ENCODE measurements at regions not wholly inside any gene's neighbourhood (a gene's known extent, or its start where the extent isn't known, plus 50 kb on each side); places are given as distances from the start of the nearest gene placed in this dataset.

GRCh38 chr6:137650720-137651119 lies 156.5 kb upstream of the OLIG3 start:
- ATAC-seq (ENCODE audit: low read depth) (no peak), DNase-seq (no peak)
- no peak overlapping the region for H2AK5ac ChIP-seq (ENCODE audit: low read depth, low read length)
- H3K56ac ChIP-seq (ENCODE audit: extremely low read depth, insufficient read depth, low read length), result no peak overlapping the region
- no peak overlapping the region for H2BK15ac ChIP-seq (ENCODE audit: low read depth, low read length)
- dilution Hi-C loops (cut with HindIII; ENCODE audit: low sequenced_read_pairs, unreplicated experiment), result no loop called here
- no peak overlapping the region for H3K27ac ChIP-seq (ENCODE audit: insufficient read depth, low read length)
- no TSS peak for BruUV-seq (replicated peaks)
- no peak overlapping the region for H3K18ac ChIP-seq (ENCODE audit: low read depth, low read length)
- no peak overlapping the region for H3K14ac ChIP-seq (replicated peaks; ENCODE audit: low read depth, low read length)
- no peak overlapping the region for H2AFZ ChIP-seq (replicated peaks; ENCODE audit: low read length, poor library complexity)
- no peak overlapping the region for H4K91ac ChIP-seq (ENCODE audit: insufficient read depth, low read depth, low read length)
- H3K9ac ChIP-seq (ENCODE audit: low read depth, low read length), result no peak overlapping the region
- no peak overlapping the region for H2BK5ac ChIP-seq (ENCODE audit: low read depth, low read length, poor library complexity, severe bottlenecking)
- no peaks in the 10 kb centered on the region for H4K20me1 ChIP-seq (ENCODE audit: insufficient read depth, low read length)
- H2BK120ac ChIP-seq (ENCODE audit: low read depth, low read length), result no peak overlapping the region
- H3K9me3 ChIP-seq (ENCODE audit: control insufficient read depth, insufficient read depth, low read length), result peaks cover 3% of the 10 kb centered on the region; the same call in 1 of the 2 replicates
- TF ChIP-seq RCOR1 (IDR thresholded peaks at IDR 0.05; ENCODE audit: insufficient replicate concordance, low read length), result no peak
- no peak for TF ChIP-seq FOS (IDR thresholded peaks at IDR 0.05; ENCODE audit: low read depth, low read length)
- no peak for TF ChIP-seq RFX5 (IDR thresholded peaks at IDR 0.05; ENCODE audit: low read depth, low read length)
- no peak for TF ChIP-seq MAZ (IDR thresholded peaks at IDR 0.05; ENCODE audit: borderline replicate concordance, low read depth, low read length)
- TF ChIP-seq CHD1 (IDR thresholded peaks at IDR 0.05; ENCODE audit: low read depth, low read length), result no peak
- no peak for TF ChIP-seq POLR2A (IDR thresholded peaks at IDR 0.05; ENCODE audit: low read depth, low read length)
- no peak for TF ChIP-seq MXI1 (IDR thresholded peaks at IDR 0.05; ENCODE audit: borderline replicate concordance, low read depth, low read length)
- no peak for TF ChIP-seq SMC3 (IDR thresholded peaks at IDR 0.05; ENCODE audit: low read depth, low read length)
- no peak for TF ChIP-seq MAFK (IDR thresholded peaks at IDR 0.05; ENCODE audit: low read depth, low read length)
- TF ChIP-seq BHLHE40 (IDR thresholded peaks at IDR 0.05; ENCODE audit: low read depth, low read length), result no peak
- no peak for TF ChIP-seq CEBPB (IDR thresholded peaks at IDR 0.05; ENCODE audit: low read depth, low read length)
- no peak for TF ChIP-seq NFE2L2 (IDR thresholded peaks at IDR 0.05; ENCODE audit: low read depth, low read length)
- H3K79me1 ChIP-seq (ENCODE audit: low read depth in 1 of 2, low read length in 2 of 2), result no peaks in the 10 kb centered on the region
- intact Hi-C loops (cut with micrococcal nuclease), result no loop called here
- POLR2A ChIA-PET (ENCODE audit: unreplicated experiment), result no interaction called here
- no peak overlapping the region for H2AK9ac ChIP-seq (replicated peaks; ENCODE audit: low read depth, low read length, poor library complexity)
- in situ Hi-C loops (cut with MboI; ENCODE audit: low sequenced_read_pairs), result no loop called here
- no peak overlapping the region for H3K23ac ChIP-seq (ENCODE audit: low read depth, low read length)
- H4K5ac ChIP-seq (ENCODE audit: low read depth, low read length), result no peak overlapping the region
- CTCF ChIA-PET, result no interaction called here
- no peaks in the 10 kb centered on the region for H3K36me3 ChIP-seq (ENCODE audit: control insufficient read depth, insufficient read depth, low read length)
- no peaks in the 10 kb centered on the region for H3K9me1 ChIP-seq (ENCODE audit: insufficient read depth, low read length)
- H3K4me2 ChIP-seq (ENCODE audit: low read depth, low read length), result no peak overlapping the region
- H2BK20ac ChIP-seq (ENCODE audit: low read depth, low read length), result no peak overlapping the region
- H3K4me3 ChIP-seq (ENCODE audit: insufficient read depth, low read depth, low read length), result no peak overlapping the region
- no peaks in the 10 kb centered on the region for H3K4me1 ChIP-seq (ENCODE audit: control insufficient read depth, insufficient read depth, low read length)
- H3K27me3 ChIP-seq (ENCODE audit: control insufficient read depth, insufficient read depth, low read length), result peaks cover 2% of the 10 kb centered on the region; the same call in 1 of the 2 replicates
- H4K8ac ChIP-seq (ENCODE audit: low read depth in 2 of 2, low read length in 2 of 2), result no peak overlapping the region
- no peak overlapping the region for H3K4ac ChIP-seq (ENCODE audit: low read depth, low read length)
